ENCODE measurements at regions not wholly inside any gene's neighbourhood (a gene's known extent, or its start where the extent isn't known, plus 50 kb on each side); places are given as distances from the start of the nearest gene placed in this dataset.

GRCh38 chr4:65175585-65175984, 494.7 kb downstream of the EPHA5 start:
- no peak for DNase-seq
- Histone ChIP-seq H3K27ac (no peak overlapping the region), H3K27me3 (replicated peaks) (no peaks in the 10 kb centered on the region), H3K36me3 (replicated peaks) (no peaks in the 10 kb centered on the region), H3K4me3 (ENCODE audit: low read depth, low read length) (no peak overlapping the region)
- in situ Hi-C loops (cut with HindIII; ENCODE audit: low pct_ligation_motif_present, low sequenced_read_pairs), result no loop called here
- TF ChIP-seq CTCF (IDR thresholded peaks at IDR 0.05; ENCODE audit: low read depth, low read length, missing control alignments), result no peak

GRCh38 chr4:65170768-65171514, 499.3 kb downstream of the EPHA5 start:
- Histone ChIP-seq H3K36me3 (replicated peaks) (no peaks in the 10 kb centered on the region), H3K27ac (no peak overlapping the region), H3K4me3 (ENCODE audit: low read depth, low read length) (no peak overlapping the region), H3K27me3 (replicated peaks) (no peaks in the 10 kb centered on the region)
- no peak for TF ChIP-seq CTCF (IDR thresholded peaks at IDR 0.05; ENCODE audit: low read depth, low read length, missing control alignments)
- no peak for DNase-seq
- in situ Hi-C loops (cut with HindIII; ENCODE audit: low pct_ligation_motif_present, low sequenced_read_pairs), result no loop called here

DNA sequence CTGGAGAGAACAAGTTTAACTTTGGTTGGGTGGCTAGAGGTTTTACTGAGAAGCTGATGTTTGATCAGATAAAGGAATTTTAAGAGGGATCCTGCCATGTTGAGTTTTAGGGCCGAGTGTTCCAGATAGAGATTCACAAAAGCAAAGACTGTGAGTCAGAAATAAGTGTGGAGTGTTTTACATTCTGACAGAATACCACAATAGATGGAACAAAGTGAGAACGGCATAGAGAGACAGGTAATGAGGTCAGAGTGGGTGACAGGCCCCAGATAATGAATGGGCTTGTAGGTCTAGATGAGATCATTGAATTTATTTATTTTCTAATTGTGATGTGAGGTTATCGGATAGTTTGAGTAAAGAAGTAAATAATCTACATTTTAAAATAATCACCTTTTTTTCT, 502.6 kb downstream of the EPHA5 start:
- Histone ChIP-seq H3K4me3 (ENCODE audit: low read depth, low read length) (no peak overlapping the region), H3K27me3 (replicated peaks) (no peaks in the 10 kb centered on the region), H3K27ac (no peak overlapping the region), H3K36me3 (replicated peaks) (no peaks in the 10 kb centered on the region)
- no peak for DNase-seq
- in situ Hi-C loops (cut with HindIII; ENCODE audit: low pct_ligation_motif_present, low sequenced_read_pairs), result no loop called here
- TF ChIP-seq CTCF (IDR thresholded peaks at IDR 0.05; ENCODE audit: low read depth, low read length, missing control alignments), result no peak

DNA sequence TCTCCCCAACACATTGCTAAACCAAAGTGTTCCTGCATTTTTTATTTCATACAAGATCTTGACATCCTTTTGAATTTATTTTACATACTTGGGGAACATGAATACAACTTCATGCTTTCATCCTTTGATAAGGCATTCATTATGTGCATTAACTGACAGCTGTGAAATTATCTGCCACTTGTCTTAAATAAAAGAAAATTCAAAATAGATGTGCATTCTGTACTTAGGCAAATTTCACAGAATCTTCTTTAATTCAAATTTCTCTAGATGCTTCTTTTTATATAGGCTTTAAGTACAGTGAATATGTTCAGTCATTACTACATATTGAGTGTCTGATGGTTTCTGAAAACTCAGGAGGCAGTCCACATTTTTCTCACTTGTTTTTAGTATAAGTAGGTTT, 518.1 kb downstream of the EPHA5 start:
- in situ Hi-C loops (cut with HindIII; ENCODE audit: low pct_ligation_motif_present, low sequenced_read_pairs), result no loop called here
- Histone ChIP-seq H3K27me3 (replicated peaks) (no peaks in the 10 kb centered on the region), H3K4me3 (ENCODE audit: low read depth, low read length) (no peak overlapping the region), H3K36me3 (replicated peaks) (no peaks in the 10 kb centered on the region), H3K27ac (no peak overlapping the region)
- DNase-seq, result no peak
- TF ChIP-seq CTCF (IDR thresholded peaks at IDR 0.05; ENCODE audit: low read depth, low read length, missing control alignments), result no peak

DNA sequence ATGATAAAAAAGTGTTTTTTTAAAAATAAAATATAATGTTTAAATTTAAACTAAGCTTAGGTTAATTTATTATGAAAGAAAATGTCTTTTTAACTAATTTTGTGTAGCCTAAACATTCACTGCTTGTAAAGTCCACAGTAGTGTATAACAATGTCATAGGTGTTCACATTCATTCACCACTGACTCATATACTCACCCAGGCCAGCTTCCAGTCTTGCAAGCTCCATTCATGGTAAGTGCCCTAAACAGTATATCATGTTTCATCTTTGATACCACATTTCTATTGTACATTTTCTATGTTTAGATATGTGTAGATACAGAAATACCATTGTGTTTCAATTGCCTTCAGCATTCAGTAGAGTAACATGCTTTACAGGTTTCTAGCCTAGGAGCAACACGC, 530.3 kb downstream of the EPHA5 start:
- H3K27ac ChIP-seq, result no peak overlapping the region
- no peak for DNase-seq
- H3K36me3 ChIP-seq (replicated peaks), result no peaks in the 10 kb centered on the region
- no peak overlapping the region for H3K4me3 ChIP-seq (ENCODE audit: low read depth, low read length)
- H3K27me3 ChIP-seq (replicated peaks), result no peaks in the 10 kb centered on the region
- TF ChIP-seq CTCF (IDR thresholded peaks at IDR 0.05; ENCODE audit: low read depth, low read length, missing control alignments), result no peak
- in situ Hi-C loops (cut with HindIII; ENCODE audit: low pct_ligation_motif_present, low sequenced_read_pairs), result no loop called here

DNA sequence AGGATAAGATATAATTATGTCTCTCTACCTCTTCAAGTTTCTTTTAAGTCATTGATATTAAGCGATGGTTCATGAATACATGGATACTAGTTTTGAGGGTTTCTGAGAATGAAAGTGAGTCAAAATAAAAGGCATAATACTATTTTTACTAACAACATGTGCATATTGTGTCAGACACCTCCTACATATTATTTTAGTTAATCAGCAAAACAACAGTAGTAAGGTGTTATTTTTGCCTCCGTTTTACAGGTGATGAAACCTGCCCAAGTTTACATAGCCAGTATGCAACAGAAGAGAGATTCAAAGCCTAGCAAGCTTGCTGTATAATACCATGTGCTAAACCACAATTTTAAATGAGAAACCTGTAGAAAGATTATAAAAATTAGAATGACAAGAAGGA, 544.1 kb downstream of the EPHA5 start:
- Histone ChIP-seq H3K27ac (no peak overlapping the region), H3K36me3 (replicated peaks) (no peaks in the 10 kb centered on the region), H3K4me3 (ENCODE audit: low read depth, low read length) (no peak overlapping the region), H3K27me3 (replicated peaks) (no peaks in the 10 kb centered on the region)
- DNase-seq, result no peak
- in situ Hi-C loops (cut with HindIII; ENCODE audit: low pct_ligation_motif_present, low sequenced_read_pairs), result no loop called here
- no peak for TF ChIP-seq CTCF (IDR thresholded peaks at IDR 0.05; ENCODE audit: low read depth, low read length, missing control alignments)

All from brain microvascular endothelial cell (primary cell).